ENCODE measurements at regions not wholly inside any gene's neighbourhood (a gene's known extent, or its start where the extent isn't known, plus 50 kb on each side); places are given as distances from the start of the nearest gene placed in this dataset.

GRCh38 chr2:142594935-142595334, 282.5 kb upstream of the KYNU start:
- Histone ChIP-seq H3K4me1 (ENCODE audit: control insufficient read depth, insufficient read depth, low read length) (no peaks in the 10 kb centered on the region), H3K4me3 (ENCODE audit: low read length) (no peak overlapping the region), H3K36me3 (ENCODE audit: control insufficient read depth, insufficient read depth, low read length, severe bottlenecking) (no peaks in the 10 kb centered on the region), H3K9ac (ENCODE audit: low read length) (no peak overlapping the region), H3K27me3 (replicated peaks; ENCODE audit: control insufficient read depth, insufficient read depth, low read length) (no peaks in the 10 kb centered on the region), H3K9me3 (ENCODE audit: control insufficient read depth, low read length) (no peaks in the 10 kb centered on the region)
- no peak for DNase-seq (ENCODE audit: low read depth)

GRCh38 chr2:142592171-142592570, 285.3 kb upstream of the KYNU start:
- Histone ChIP-seq H3K9ac (ENCODE audit: low read length) (no peak overlapping the region), H3K4me1 (ENCODE audit: control insufficient read depth, insufficient read depth, low read length) (no peaks in the 10 kb centered on the region), H3K36me3 (ENCODE audit: control insufficient read depth, insufficient read depth, low read length, severe bottlenecking) (no peaks in the 10 kb centered on the region), H3K4me3 (ENCODE audit: low read length) (no peak overlapping the region), H3K27me3 (replicated peaks; ENCODE audit: control insufficient read depth, insufficient read depth, low read length) (no peaks in the 10 kb centered on the region), H3K9me3 (ENCODE audit: control insufficient read depth, low read length) (no peaks in the 10 kb centered on the region)
- no peak for DNase-seq (ENCODE audit: low read depth)

- Histone ChIP-seq H3K36me3 (ENCODE audit: control insufficient read depth, insufficient read depth, low read length, severe bottlenecking) (no peaks in the 10 kb centered on the region), H3K4me3 (ENCODE audit: low read length) (no peak overlapping the region), H3K9me3 (ENCODE audit: control insufficient read depth, low read length) (no peaks in the 10 kb centered on the region), H3K9ac (ENCODE audit: low read length) (no peak overlapping the region), H3K4me1 (ENCODE audit: control insufficient read depth, insufficient read depth, low read length) (no peaks in the 10 kb centered on the region), H3K27me3 (replicated peaks; ENCODE audit: control insufficient read depth, insufficient read depth, low read length) (no peaks in the 10 kb centered on the region)
- DNase-seq (ENCODE audit: low read depth) = no peak
Measured at GRCh38 chr2:142591420-142591819, 286.0 kb upstream of the KYNU start.

- H3K27me3 ChIP-seq (replicated peaks; ENCODE audit: control insufficient read depth, insufficient read depth, low read length) = no peaks in the 10 kb centered on the region
- H3K4me1 ChIP-seq (ENCODE audit: control insufficient read depth, insufficient read depth, low read length) = no peaks in the 10 kb centered on the region
- H3K4me3 ChIP-seq (ENCODE audit: low read length) = no peak overlapping the region
- no peaks in the 10 kb centered on the region for H3K9me3 ChIP-seq (ENCODE audit: control insufficient read depth, low read length)
- no peak overlapping the region for H3K9ac ChIP-seq (ENCODE audit: low read length)
- H3K36me3 ChIP-seq (ENCODE audit: control insufficient read depth, insufficient read depth, low read length, severe bottlenecking) = no peaks in the 10 kb centered on the region
- DNase-seq (ENCODE audit: low read depth) = no peak
Measured at GRCh38 chr2:142588269-142588668, 289.2 kb upstream of the KYNU start.

- Histone ChIP-seq H3K27me3 (replicated peaks; ENCODE audit: control insufficient read depth, insufficient read depth, low read length) (no peaks in the 10 kb centered on the region), H3K9me3 (ENCODE audit: control insufficient read depth, low read length) (no peaks in the 10 kb centered on the region), H3K4me1 (ENCODE audit: control insufficient read depth, insufficient read depth, low read length) (no peaks in the 10 kb centered on the region), H3K4me3 (ENCODE audit: low read length) (no peak overlapping the region), H3K9ac (ENCODE audit: low read length) (no peak overlapping the region), H3K36me3 (ENCODE audit: control insufficient read depth, insufficient read depth, low read length, severe bottlenecking) (no peaks in the 10 kb centered on the region)
- DNase-seq (ENCODE audit: low read depth) = peak; percentile 15
Measured at GRCh38 chr2:142586693-142587580, 290.5 kb upstream of the KYNU start.

- no peak overlapping the region for H3K9ac ChIP-seq (ENCODE audit: low read length)
- no peak overlapping the region for H3K4me3 ChIP-seq (ENCODE audit: low read length)
- no peaks in the 10 kb centered on the region for H3K27me3 ChIP-seq (replicated peaks; ENCODE audit: control insufficient read depth, insufficient read depth, low read length)
- H3K9me3 ChIP-seq (ENCODE audit: control insufficient read depth, low read length) = no peaks in the 10 kb centered on the region
- no peak for DNase-seq (ENCODE audit: low read depth)
- no peaks in the 10 kb centered on the region for H3K4me1 ChIP-seq (ENCODE audit: control insufficient read depth, insufficient read depth, low read length)
- no peaks in the 10 kb centered on the region for H3K36me3 ChIP-seq (ENCODE audit: control insufficient read depth, insufficient read depth, low read length, severe bottlenecking)
Measured at GRCh38 chr2:142585785-142586184, 291.7 kb upstream of the KYNU start.

GRCh38 chr2:142582317-142582716, 295.1 kb upstream of the KYNU start:
- no peak for DNase-seq (ENCODE audit: low read depth)
- no peaks in the 10 kb centered on the region for H3K4me1 ChIP-seq (ENCODE audit: control insufficient read depth, insufficient read depth, low read length)
- H3K9ac ChIP-seq (ENCODE audit: low read length) = no peak overlapping the region
- no peaks in the 10 kb centered on the region for H3K27me3 ChIP-seq (replicated peaks; ENCODE audit: control insufficient read depth, insufficient read depth, low read length)
- no peak overlapping the region for H3K4me3 ChIP-seq (ENCODE audit: low read length)
- H3K36me3 ChIP-seq (ENCODE audit: control insufficient read depth, insufficient read depth, low read length, severe bottlenecking) = no peaks in the 10 kb centered on the region
- no peaks in the 10 kb centered on the region for H3K9me3 ChIP-seq (ENCODE audit: control insufficient read depth, low read length)

GRCh38 chr2:142581491-142581890, 296.0 kb upstream of the KYNU start:
- Histone ChIP-seq H3K4me1 (ENCODE audit: control insufficient read depth, insufficient read depth, low read length) (no peaks in the 10 kb centered on the region), H3K9me3 (ENCODE audit: control insufficient read depth, low read length) (no peaks in the 10 kb centered on the region), H3K36me3 (ENCODE audit: control insufficient read depth, insufficient read depth, low read length, severe bottlenecking) (no peaks in the 10 kb centered on the region), H3K27me3 (replicated peaks; ENCODE audit: control insufficient read depth, insufficient read depth, low read length) (no peaks in the 10 kb centered on the region), H3K4me3 (ENCODE audit: low read length) (no peak overlapping the region), H3K9ac (ENCODE audit: low read length) (no peak overlapping the region)
- DNase-seq (ENCODE audit: low read depth) = no peak

GRCh38 chr2:142580691-142581090, 296.8 kb upstream of the KYNU start:
- Histone ChIP-seq H3K9me3 (ENCODE audit: control insufficient read depth, low read length) (no peaks in the 10 kb centered on the region), H3K36me3 (ENCODE audit: control insufficient read depth, insufficient read depth, low read length, severe bottlenecking) (no peaks in the 10 kb centered on the region), H3K4me3 (ENCODE audit: low read length) (no peak overlapping the region), H3K27me3 (replicated peaks; ENCODE audit: control insufficient read depth, insufficient read depth, low read length) (no peaks in the 10 kb centered on the region), H3K9ac (ENCODE audit: low read length) (no peak overlapping the region), H3K4me1 (ENCODE audit: control insufficient read depth, insufficient read depth, low read length) (no peaks in the 10 kb centered on the region)
- no peak for DNase-seq (ENCODE audit: low read depth)

GRCh38 chr2:142575561-142575960, 301.9 kb upstream of the KYNU start:
- Histone ChIP-seq H3K9ac (ENCODE audit: low read length) (no peak overlapping the region), H3K9me3 (ENCODE audit: control insufficient read depth, low read length) (no peaks in the 10 kb centered on the region)
- DNase-seq (ENCODE audit: low read depth) = no peak

GRCh38 chr2:142574388-142574787, 303.1 kb upstream of the KYNU start:
- no peak overlapping the region for H3K4me3 ChIP-seq (ENCODE audit: low read length)
- H3K4me1 ChIP-seq (ENCODE audit: control insufficient read depth, insufficient read depth, low read length) = no peaks in the 10 kb centered on the region
- no peak for DNase-seq (ENCODE audit: low read depth)
- H3K27me3 ChIP-seq (replicated peaks; ENCODE audit: control insufficient read depth, insufficient read depth, low read length) = no peaks in the 10 kb centered on the region
- no peaks in the 10 kb centered on the region for H3K36me3 ChIP-seq (ENCODE audit: control insufficient read depth, insufficient read depth, low read length, severe bottlenecking)
- H3K9ac ChIP-seq (ENCODE audit: low read length) = no peak overlapping the region
- no peaks in the 10 kb centered on the region for H3K9me3 ChIP-seq (ENCODE audit: control insufficient read depth, low read length)

More at GRCh38 chr2:142575561-142575960, 301.9 kb upstream of the KYNU start:
- Histone ChIP-seq H3K36me3 (ENCODE audit: control insufficient read depth, insufficient read depth, low read length, severe bottlenecking) (no peaks in the 10 kb centered on the region), H3K27me3 (replicated peaks; ENCODE audit: control insufficient read depth, insufficient read depth, low read length) (no peaks in the 10 kb centered on the region), H3K4me1 (ENCODE audit: control insufficient read depth, insufficient read depth, low read length) (no peaks in the 10 kb centered on the region), H3K4me3 (ENCODE audit: low read length) (no peak overlapping the region)

All from adipocyte (in vitro differentiated cells).